ENCODE measurements at regions not wholly inside any gene's neighbourhood (a gene's known extent, or its start where the extent isn't known, plus 50 kb on each side); places are given as distances from the start of the nearest gene placed in this dataset.

DNA sequence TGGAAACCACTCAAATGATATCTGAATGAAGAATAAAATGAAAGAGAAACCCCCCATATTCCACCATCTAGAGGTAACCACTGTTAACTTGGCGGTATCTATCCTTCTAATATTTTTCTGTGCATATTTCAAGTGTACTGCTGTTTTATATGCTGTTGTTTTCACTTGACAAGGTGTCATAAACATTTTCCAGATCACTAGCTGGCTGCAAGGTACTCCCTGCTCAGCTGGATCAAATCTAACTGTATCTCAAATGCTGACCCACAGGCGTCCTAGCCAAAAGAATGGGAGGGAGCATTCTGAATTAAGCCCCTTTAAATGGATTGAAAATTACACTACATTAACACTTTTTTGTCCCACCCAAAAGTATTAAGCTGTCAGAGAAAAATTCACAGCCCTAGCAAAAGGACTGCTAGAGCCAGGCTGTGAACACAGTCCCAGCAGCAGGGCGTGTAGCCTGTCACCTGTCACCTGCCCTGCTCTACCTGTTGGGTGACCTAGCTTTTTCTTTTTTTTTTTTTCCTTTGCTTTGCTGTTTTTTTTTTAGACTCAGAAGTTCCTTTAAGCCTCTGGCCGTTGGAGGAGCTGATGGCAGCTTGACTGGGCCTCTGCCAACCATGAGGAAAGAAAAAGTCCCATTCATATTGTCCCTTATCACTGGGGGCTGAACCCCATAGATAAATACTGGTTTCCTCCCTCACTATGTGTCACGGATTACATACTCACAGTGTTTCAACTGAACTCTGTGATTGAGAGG, 93.7 kb upstream of the TSC22D2 start:
- H2AK5ac ChIP-seq (ENCODE audit: low read depth, low read length): no peak overlapping the region
- peaks cover 2% of the 10 kb centered on the region; the same call in 1 of the 2 replicates for H3K23me2 ChIP-seq (ENCODE audit: low read depth, low read length)
- 79% methylated on average over 4 of the region's 5 CpGs; no CpG with 5 or more reads in 1 of the 2 experiments for WGBS, 2 experiments (ENCODE audit: extremely low coverage in 1 of 2, insufficient coverage in 1 of 2, insufficient read length in 1 of 2, insufficient replicate concordance in 2 of 2, low coverage in 1 of 2, low lambda C conversion rate in 2 of 2, missing lambda C conversion rate in 1 of 2)
- no peak for DNase-seq (ENCODE audit: low read depth in 1 of 2, low spot score in 2 of 2)
- no peaks in the 10 kb centered on the region for H3K79me2 ChIP-seq (ENCODE audit: control insufficient read depth in 1 of 2, insufficient read depth in 2 of 2, low read length in 2 of 2)
- H3K4me3 ChIP-seq (ENCODE audit: extremely low read depth in 1 of 4, insufficient read depth in 2 of 4, low read depth in 3 of 4, low read length in 4 of 4): no peak overlapping the region
- H3K18ac ChIP-seq (ENCODE audit: extremely low read depth, low read length): no peak overlapping the region
- no peaks in the 10 kb centered on the region for H3K79me1 ChIP-seq (ENCODE audit: low read depth, low read length)
- no peak overlapping the region for H4K5ac ChIP-seq (ENCODE audit: insufficient read length, low read depth, low read length)
- H3K9me3 ChIP-seq (ENCODE audit: insufficient read depth in 2 of 2, low read depth in 1 of 2, low read length in 1 of 2): no peaks in the 10 kb centered on the region
- no peak overlapping the region for H2BK120ac ChIP-seq (replicated peaks; ENCODE audit: low read depth, low read length)
- no peak overlapping the region for H3K9ac ChIP-seq (replicated peaks in 1 of 4; ENCODE audit: extremely low read depth in 1 of 4, low read depth in 3 of 4, low read length in 3 of 4)
- ChIA-PET CTCF (ENCODE audit: partially characterized antibody) (interaction anchor here (0.9 to 3.9 kb wide), 8 partner anchors 10 to 377 kb away, joined by 3 to 24 read pairs (median 4); no protein-coding TSS in a partner anchor), POLR2A (ENCODE audit: partially characterized antibody) (no interaction called here)
- H3K14ac ChIP-seq (ENCODE audit: insufficient read length): no peak overlapping the region
- H3K27ac ChIP-seq (ENCODE audit: low read depth, low read length): no peak overlapping the region
- no peaks in the 10 kb centered on the region for H3K4me1 ChIP-seq (replicated peaks in 1 of 4; ENCODE audit: control insufficient read depth in 3 of 4, insufficient read depth in 4 of 4, low read length in 3 of 4)
- no peak overlapping the region for H2BK15ac ChIP-seq (ENCODE audit: low read length)
- no peak overlapping the region for H2BK5ac ChIP-seq (ENCODE audit: low read depth, low read length)
- H2BK20ac ChIP-seq (ENCODE audit: low read length): no peak overlapping the region
- no peaks in the 10 kb centered on the region for H3K27me3 ChIP-seq (replicated peaks in 1 of 4; ENCODE audit: control insufficient read depth in 3 of 4, extremely low read depth in 1 of 4, insufficient read depth in 3 of 4, low read length in 3 of 4)
- H3K4ac ChIP-seq (replicated peaks; ENCODE audit: insufficient read length, low read depth, low read length): no peak overlapping the region
- no peak overlapping the region for H2BK12ac ChIP-seq (ENCODE audit: low read depth, low read length)
- H3K23ac ChIP-seq (ENCODE audit: insufficient read length): no peak overlapping the region
- H3K56ac ChIP-seq (replicated peaks; ENCODE audit: insufficient read length, low read depth, low read length): no peak overlapping the region
- H4K20me1 ChIP-seq (replicated peaks in 1 of 2; ENCODE audit: control insufficient read depth in 1 of 2, insufficient read depth in 2 of 2, low read length in 2 of 2): no peaks in the 10 kb centered on the region
- no peak overlapping the region for H3K4me2 ChIP-seq (ENCODE audit: insufficient read depth in 1 of 2, low read depth in 2 of 2, low read length in 2 of 2)
- H4K8ac ChIP-seq (ENCODE audit: extremely low read depth, insufficient read depth, low read length): no peak overlapping the region
- H4K91ac ChIP-seq (replicated peaks; ENCODE audit: insufficient read length, low read length): no peak overlapping the region
- no peak for FAIRE-seq
- H3K36me3 ChIP-seq (ENCODE audit: control insufficient read depth in 2 of 4, insufficient read depth in 4 of 4, low read length in 3 of 4): no peaks in the 10 kb centered on the region
- H2AFZ ChIP-seq (ENCODE audit: low read length): no peak overlapping the region
- TF ChIP-seq ASH2L (IDR thresholded peaks at IDR 0.05; ENCODE audit: low read length): no peak
